ENCODE measurements at regions not wholly inside any gene's neighbourhood (a gene's known extent, or its start where the extent isn't known, plus 50 kb on each side); places are given as distances from the start of the nearest gene placed in this dataset.
A peak's percentile ranks its signal among the peaks of the same experiment; 100 is the strongest.

DNA sequence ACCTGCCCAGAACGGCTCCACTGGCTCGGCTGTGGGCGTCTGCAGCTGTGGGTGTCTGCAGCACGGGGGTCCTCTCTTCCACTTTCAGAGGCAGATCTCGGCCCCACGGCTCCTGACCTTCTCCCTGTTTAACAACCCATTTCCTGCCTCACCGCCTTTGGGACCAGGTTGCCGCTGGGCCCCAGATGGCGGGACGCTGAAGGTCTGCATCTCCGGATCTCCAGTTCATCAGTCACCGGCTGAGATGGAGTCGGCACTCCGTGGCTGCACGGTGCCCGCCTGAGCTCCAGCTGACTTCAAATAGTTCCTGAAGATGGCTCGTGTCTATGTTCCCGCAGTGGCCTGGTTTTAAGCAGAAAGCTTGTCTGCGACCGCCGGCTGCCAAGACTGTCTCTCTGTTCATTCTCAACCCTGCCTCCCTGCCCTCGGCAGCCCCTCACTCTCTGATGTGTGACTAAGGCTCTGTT lies 475.9 kb downstream of the BRD1 start:
- 68 to 80% (median 73%) methylated on average over 13 to 22 of the region's 22 CpGs for WGBS, 5 donors

DNA sequence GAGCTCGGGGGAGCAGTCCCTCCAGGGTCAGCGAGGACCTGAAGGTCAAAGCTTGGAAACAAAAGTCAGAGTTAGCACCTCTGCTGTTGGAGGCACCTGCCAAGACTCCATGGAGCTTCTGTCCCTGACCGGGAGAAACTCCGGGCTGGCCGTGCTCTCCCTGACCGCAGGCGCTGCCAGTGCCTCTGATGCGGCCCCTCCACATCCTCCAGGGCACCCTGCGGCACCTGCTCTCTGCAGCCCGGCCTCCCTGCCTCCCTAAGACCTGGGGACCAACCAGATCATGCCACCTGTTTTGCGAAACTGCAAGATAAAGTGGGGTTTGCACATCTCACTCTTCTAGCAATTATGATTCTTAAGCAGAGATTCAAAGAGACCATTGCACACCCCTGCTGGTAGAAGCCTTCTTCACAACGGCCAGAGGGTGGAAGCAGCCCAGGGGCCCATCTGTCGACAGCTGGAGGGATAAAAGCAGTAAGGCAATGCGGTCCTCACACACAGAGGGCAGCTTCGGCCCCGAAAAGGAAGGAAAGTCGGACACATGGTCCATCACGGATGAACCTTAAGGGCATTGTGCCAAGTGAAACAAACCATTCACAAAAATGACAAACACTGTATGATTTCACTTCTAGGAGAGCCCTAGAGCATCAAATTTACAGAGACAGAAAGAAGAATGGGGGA lies 477.1 kb downstream of the BRD1 start:
- TF ChIP-seq, protein P1, sequence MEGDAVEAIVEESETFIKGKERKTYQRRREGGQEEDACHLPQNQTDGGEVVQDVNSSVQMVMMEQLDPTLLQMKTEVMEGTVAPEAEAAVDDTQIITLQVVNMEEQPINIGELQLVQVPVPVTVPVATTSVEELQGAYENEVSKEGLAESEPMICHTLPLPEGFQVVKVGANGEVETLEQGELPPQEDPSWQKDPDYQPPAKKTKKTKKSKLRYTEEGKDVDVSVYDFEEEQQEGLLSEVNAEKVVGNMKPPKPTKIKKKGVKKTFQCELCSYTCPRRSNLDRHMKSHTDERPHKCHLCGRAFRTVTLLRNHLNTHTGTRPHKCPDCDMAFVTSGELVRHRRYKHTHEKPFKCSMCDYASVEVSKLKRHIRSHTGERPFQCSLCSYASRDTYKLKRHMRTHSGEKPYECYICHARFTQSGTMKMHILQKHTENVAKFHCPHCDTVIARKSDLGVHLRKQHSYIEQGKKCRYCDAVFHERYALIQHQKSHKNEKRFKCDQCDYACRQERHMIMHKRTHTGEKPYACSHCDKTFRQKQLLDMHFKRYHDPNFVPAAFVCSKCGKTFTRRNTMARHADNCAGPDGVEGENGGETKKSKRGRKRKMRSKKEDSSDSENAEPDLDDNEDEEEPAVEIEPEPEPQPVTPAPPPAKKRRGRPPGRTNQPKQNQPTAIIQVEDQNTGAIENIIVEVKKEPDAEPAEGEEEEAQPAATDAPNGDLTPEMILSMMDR (IDR thresholded peaks at IDR 0.05), result no peak
- TF ChIP-seq POLR2AphosphoS5 (IDR thresholded peaks at IDR 0.05), result no peak
- TF ChIP-seq POLR2A (IDR thresholded peaks at IDR 0.05), result no peak
- no peak for TF ChIP-seq EP300 (IDR thresholded peaks at IDR 0.05)
- Histone ChIP-seq H3K27ac (no peak overlapping the region), H3K4me3 (no peak overlapping the region), H3K4me1 (no peaks in the 10 kb centered on the region), H3K36me3 (no peaks in the 10 kb centered on the region), H3K9me3 (no peaks in the 10 kb centered on the region), H3K27me3 (peaks cover 0 to 80% (median 5%) of the 10 kb centered on the region in 3 donors)
- WGBS, 5 donors, result 54 to 65% (median 61%) methylated on average over 10 to 18 of the region's 18 CpGs
- intact Hi-C loops (cut with DNase I; ENCODE audit: low total_unique reads), result no loop called here
- DNase-seq, result peak in 1 of 2 donors; percentile 18

More for the DNA sequence above, 475.9 kb downstream of the BRD1 start:
- DNase-seq, result peak; percentile 22 to 43
- H3K36me3 ChIP-seq, result no peaks in the 10 kb centered on the region
- H3K9me3 ChIP-seq, result no peaks in the 10 kb centered on the region
- TF ChIP-seq, protein P1 (IDR thresholded peaks at IDR 0.05), result no peak
- TF ChIP-seq POLR2AphosphoS5 (IDR thresholded peaks at IDR 0.05), result no peak
- no peak for TF ChIP-seq EP300 (IDR thresholded peaks at IDR 0.05)
- no peak for TF ChIP-seq POLR2A (IDR thresholded peaks at IDR 0.05)
- no peak overlapping the region for H3K27ac ChIP-seq
- peaks cover 0 to 79% (median 5%) of the 10 kb centered on the region in 3 donors for H3K27me3 ChIP-seq
- H3K4me3 ChIP-seq, result no peak overlapping the region
- intact Hi-C loops (cut with DNase I; ENCODE audit: low total_unique reads), result no loop called here
- no peaks in the 10 kb centered on the region for H3K4me1 ChIP-seq

DNA sequence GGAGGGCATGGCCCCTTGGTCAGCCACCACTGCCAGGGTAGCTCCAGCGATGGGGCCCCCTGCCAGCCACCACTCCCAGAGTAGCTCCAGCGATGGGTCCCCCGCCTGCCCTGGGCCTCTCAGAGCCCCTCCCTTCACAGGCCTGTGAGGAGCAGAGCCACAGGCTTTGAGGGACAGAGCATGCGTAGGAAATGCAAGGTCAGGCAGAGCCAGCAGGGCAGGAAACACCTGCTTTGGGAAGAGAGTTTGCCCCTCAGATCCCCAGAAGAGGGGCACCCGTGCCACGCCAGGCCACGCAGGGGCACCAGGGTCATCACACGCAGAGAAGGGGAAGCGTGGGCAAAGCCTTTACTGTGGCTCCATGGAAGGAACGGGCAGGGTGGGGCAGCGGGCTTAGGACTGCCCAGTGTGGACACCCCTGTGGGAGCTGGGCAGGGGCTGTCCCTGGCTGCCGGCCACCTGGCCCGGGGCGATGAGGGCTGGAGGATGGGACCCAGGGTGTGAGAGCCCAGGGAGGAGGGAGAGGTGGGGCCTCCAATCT lies 477.8 kb downstream of the BRD1 start:
- no peak overlapping the region for H3K4me3 ChIP-seq
- TF ChIP-seq POLR2A (IDR thresholded peaks at IDR 0.05) (no peak), EP300 (IDR thresholded peaks at IDR 0.05) (no peak), POLR2AphosphoS5 (IDR thresholded peaks at IDR 0.05) (no peak)
- TF ChIP-seq, protein P1 (IDR thresholded peaks at IDR 0.05), result no peak
- intact Hi-C loops (cut with DNase I; ENCODE audit: low total_unique reads), result no loop called here
- no peaks in the 10 kb centered on the region for H3K4me1 ChIP-seq
- no peak overlapping the region for H3K27ac ChIP-seq
- peaks cover 0 to 75% (median 5%) of the 10 kb centered on the region in 3 donors for H3K27me3 ChIP-seq
- WGBS, 5 donors, result 53 to 67% (median 64%) methylated on average over 5 to 14 of the region's 14 CpGs
- H3K36me3 ChIP-seq, result no peaks in the 10 kb centered on the region
- peak in 1 of 2 donors; percentile 23 for DNase-seq
- no peaks in the 10 kb centered on the region for H3K9me3 ChIP-seq

DNA sequence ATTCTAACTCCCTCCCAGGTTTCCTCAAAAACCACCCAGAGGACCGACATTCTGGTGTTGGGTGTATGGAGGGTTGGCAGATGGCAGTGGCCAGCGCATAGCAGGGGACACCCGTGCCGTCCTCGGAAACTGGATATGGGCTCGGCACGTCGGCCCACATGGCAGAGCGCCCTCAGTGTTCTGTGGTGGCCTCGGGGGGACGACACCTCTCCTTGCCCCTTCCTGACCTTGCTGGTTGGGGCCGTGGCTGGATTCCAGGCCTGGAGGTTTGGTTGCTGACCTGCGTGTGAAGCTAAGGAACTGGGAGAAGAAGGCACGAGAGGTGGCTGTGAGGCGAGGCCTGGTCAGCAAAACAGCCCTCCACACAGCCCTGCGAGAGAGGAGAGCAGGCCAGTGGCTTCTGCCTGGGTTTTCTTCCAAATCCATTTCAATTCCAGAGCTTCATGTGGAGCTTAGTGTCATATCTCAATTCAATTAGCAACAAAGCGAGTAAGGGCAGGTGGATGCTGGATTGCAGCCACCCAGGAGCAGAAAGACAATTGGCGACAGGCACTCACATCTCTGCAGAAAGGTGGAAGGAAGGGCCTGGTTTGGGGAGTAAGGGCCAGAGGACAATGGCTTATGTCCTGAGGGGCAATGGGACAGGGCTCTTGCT lies 478.4 kb downstream of the BRD1 start:
- TF ChIP-seq EP300 (IDR thresholded peaks at IDR 0.05), result no peak
- TF ChIP-seq, protein P1 (IDR thresholded peaks at IDR 0.05), result no peak
- no peak for TF ChIP-seq POLR2AphosphoS5 (IDR thresholded peaks at IDR 0.05)
- no peak for TF ChIP-seq POLR2A (IDR thresholded peaks at IDR 0.05)
- no peaks in the 10 kb centered on the region for H3K36me3 ChIP-seq
- no peaks in the 10 kb centered on the region for H3K9me3 ChIP-seq
- no peaks in the 10 kb centered on the region for H3K4me1 ChIP-seq
- no peak overlapping the region for H3K27ac ChIP-seq
- 85 to 91% (median 87%) methylated on average over 15 to 18 of the region's 18 CpGs for WGBS, 5 donors
- peaks cover 0 to 69% (median 5%) of the 10 kb centered on the region in 3 donors for H3K27me3 ChIP-seq
- intact Hi-C loops (cut with DNase I; ENCODE audit: low total_unique reads), result no loop called here
- H3K4me3 ChIP-seq, result no peak overlapping the region
- no peak for DNase-seq
